Chondrocyte (in vitro differentiated cells): ENCODE measurements at regions not wholly inside any gene's neighbourhood (a gene's known extent, or its start where the extent isn't known, plus 50 kb on each side); places are given as distances from the start of the nearest gene placed in this dataset.
A peak's percentile ranks its signal among the peaks of the same experiment; 100 is the strongest.

Source experiments
- DNase-seq: peaks from one replicate; pipeline ENCODE4 v3.0.0; 2021; ENCODE audit warnings: mixed read lengths, low spot score
- H3K27ac Mint-ChIP-seq: one replicate; pipeline ENCODE4 v1.8.0; 2021; ENCODE audit warnings: mild to moderate bottlenecking, moderate library complexity, mixed read lengths; ENCODE audit not compliant: unreplicated experiment
- H3K27me3 Mint-ChIP-seq: 2 replicates; pipeline ENCODE4 v1.8.0; 2021; ENCODE audit warnings: low read depth, mixed read lengths
- H3K36me3 Mint-ChIP-seq: 2 replicates; pipeline ENCODE4 v1.8.0; 2021; ENCODE audit warnings: low read depth, mixed read lengths
- H3K4me1 Mint-ChIP-seq: 2 replicates; pipeline ENCODE4 v1.8.0; 2021; ENCODE audit warnings: low read depth, mild to moderate bottlenecking, mixed read lengths
- H3K4me3 Mint-ChIP-seq: one replicate; pipeline ENCODE4 v1.8.0; 2021; ENCODE audit warnings: mild to moderate bottlenecking, moderate library complexity, mixed read lengths; ENCODE audit not compliant: unreplicated experiment
- H3K9me3 Mint-ChIP-seq: 2 replicates; pipeline ENCODE4 v1.8.0; 2021; ENCODE audit warnings: low read depth, mixed read lengths
- CTCF ChIP-seq: fragments of 200-600 bp; sonication (generic); IDR thresholded peaks from 2 replicates; pipeline ENCODE4 v1.5.0; 2021; ENCODE audit warnings: antibody characterized with exemption, mild to moderate bottlenecking, moderate library complexity

GRCh38 chr19:30651066-30651465, 278.9 kb downstream of the ZNF536 start:
- Mint-ChIP-seq H3K27me3 (peaks cover 47% of the 10 kb centered on the region), H3K4me3 (no peak overlapping the region), H3K36me3 (no peaks in the 10 kb centered on the region), H3K4me1 (no peaks in the 10 kb centered on the region), H3K27ac (no peak overlapping the region), H3K9me3 (no peaks in the 10 kb centered on the region)
- DNase-seq = no peak
- TF ChIP-seq CTCF = no peak

GRCh38 chr19:30649934-30650614, 277.9 kb downstream of the ZNF536 start:
- Mint-ChIP-seq H3K27ac (no peak overlapping the region), H3K4me1 (no peaks in the 10 kb centered on the region), H3K27me3 (peaks cover 50% of the 10 kb centered on the region), H3K36me3 (no peaks in the 10 kb centered on the region), H3K4me3 (no peak overlapping the region), H3K9me3 (no peaks in the 10 kb centered on the region)
- DNase-seq = no peak
- TF ChIP-seq CTCF = peak; percentile 91

- H3K4me1 Mint-ChIP-seq = no peaks in the 10 kb centered on the region
- H3K9me3 Mint-ChIP-seq = no peaks in the 10 kb centered on the region
- no peaks in the 10 kb centered on the region for H3K36me3 Mint-ChIP-seq
- no peak overlapping the region for H3K4me3 Mint-ChIP-seq
- peaks cover 50% of the 10 kb centered on the region for H3K27me3 Mint-ChIP-seq
- no peak for TF ChIP-seq CTCF
- H3K27ac Mint-ChIP-seq = no peak overlapping the region
- DNase-seq = no peak
Observed at GRCh38 chr19:30648866-30649862, 277.0 kb downstream of the ZNF536 start.

- Mint-ChIP-seq H3K4me1 (no peaks in the 10 kb centered on the region), H3K36me3 (no peaks in the 10 kb centered on the region), H3K4me3 (no peak overlapping the region), H3K27me3 (peaks cover 47% of the 10 kb centered on the region), H3K27ac (no peak overlapping the region), H3K9me3 (no peaks in the 10 kb centered on the region)
- no peak for DNase-seq
- TF ChIP-seq CTCF = no peak
Observed at GRCh38 chr19:30647891-30648720, 275.9 kb downstream of the ZNF536 start.

GRCh38 chr19:30646806-30647205, 274.6 kb downstream of the ZNF536 start:
- no peak for TF ChIP-seq CTCF
- DNase-seq = no peak
- Mint-ChIP-seq H3K36me3 (no peaks in the 10 kb centered on the region), H3K27me3 (peaks cover 40% of the 10 kb centered on the region), H3K27ac (no peak overlapping the region), H3K4me3 (no peak overlapping the region), H3K4me1 (no peaks in the 10 kb centered on the region), H3K9me3 (no peaks in the 10 kb centered on the region)
